Activated T-helper 1 cell treated with anti-CD3 and anti-CD28 coated beads, Interleukin-12 subunit alpha, Interleukin-12 subunit beta, Interleukin-2, Interleukin-4 antibody, amounts not matched to agents 30 ng/mL and 10 ng/mL and 1 ng/mL, durations not matched to agents 14 hours and 24 hours and 36 hours (primary cell): ENCODE measurements at regions not wholly inside any gene's neighbourhood (a gene's known extent, or its start where the extent isn't known, plus 50 kb on each side); places are given as distances from the start of the nearest gene placed in this dataset.

Experiments used
- DNase-seq: peaks from one replicate; pipeline ENCODE4 v3.0.0; 2021; ENCODE audit warnings: low spot score
- H3K27ac Mint-ChIP-seq: one replicate; pipeline ENCODE4 v1.8.0; 2021; ENCODE audit warnings: mild to moderate bottlenecking, mixed read lengths
- H3K27me3 Mint-ChIP-seq: one replicate; pipeline ENCODE4 v1.8.0; 2022; ENCODE audit warnings: mild to moderate bottlenecking, moderate library complexity, mixed read lengths; ENCODE audit not compliant: insufficient read depth
- H3K36me3 Mint-ChIP-seq: one replicate; pipeline ENCODE4 v1.8.0; 2021; ENCODE audit warnings: low read depth, mixed read lengths
- H3K4me1 Mint-ChIP-seq: one replicate; pipeline ENCODE4 v1.8.0; 2021; ENCODE audit warnings: low read depth, mixed read lengths
- H3K4me3 Mint-ChIP-seq: one replicate; pipeline ENCODE4 v1.8.0; 2021; ENCODE audit warnings: mild to moderate bottlenecking, moderate library complexity, mixed read lengths
- H3K9me3 Mint-ChIP-seq: one replicate; pipeline ENCODE4 v1.8.0; 2021; ENCODE audit warnings: mixed read lengths
- intact Hi-C: fragments of 100-400 bp; cut with micrococcal nuclease; formaldehyde crosslinking; loops from one replicate; pipeline ENCODE4 v1.15.1; 2024

DNA sequence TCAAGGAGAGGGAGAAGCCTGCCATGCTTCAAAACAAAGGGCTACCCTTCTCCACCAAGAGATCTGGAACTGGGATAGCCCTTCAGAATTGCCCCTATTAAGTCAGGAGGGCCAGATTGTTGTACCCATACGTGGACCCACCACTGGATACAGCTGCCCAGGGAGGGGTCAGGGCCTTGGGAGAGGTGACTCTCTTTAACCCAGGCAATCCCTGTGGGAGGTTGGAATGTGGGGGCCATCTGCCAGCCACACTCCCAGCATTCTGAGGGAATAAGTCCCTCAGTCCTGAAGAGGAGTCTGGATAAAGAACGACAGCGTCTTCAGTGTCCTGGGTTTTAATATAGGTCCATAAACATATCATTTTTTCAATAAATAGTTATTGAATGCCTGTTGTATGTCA lies 588.2 kb upstream of the TENM4 start:
- Mint-ChIP-seq H3K9me3 (no peaks in the 10 kb centered on the region), H3K27ac (no peak overlapping the region), H3K27me3 (no peaks in the 10 kb centered on the region), H3K36me3 (no peaks in the 10 kb centered on the region), H3K4me1 (no peaks in the 10 kb centered on the region), H3K4me3 (no peak overlapping the region)
- intact Hi-C loops, result no loop called here
- DNase-seq, result no peak

DNA sequence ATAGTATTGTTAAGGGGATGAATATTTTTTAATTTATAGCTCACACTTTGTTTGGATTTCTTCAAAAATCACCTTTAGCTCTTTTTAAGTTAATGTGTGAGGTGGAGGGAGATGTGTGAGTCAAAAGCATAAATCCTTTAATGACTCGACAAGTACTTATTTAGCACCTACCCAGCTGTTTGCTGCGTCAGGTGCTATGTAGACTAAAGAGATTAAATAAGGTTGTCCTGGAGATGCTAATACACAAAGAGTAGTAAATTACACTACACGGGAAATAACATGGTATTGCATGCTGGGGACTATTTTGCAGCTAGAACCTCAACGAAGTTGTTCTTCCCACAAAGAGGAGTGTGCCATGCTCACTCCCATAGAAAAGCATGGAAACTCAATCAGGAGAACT lies 583.3 kb upstream of the TENM4 start:
- DNase-seq, result no peak
- Mint-ChIP-seq H3K36me3 (no peaks in the 10 kb centered on the region), H3K27me3 (no peaks in the 10 kb centered on the region), H3K9me3 (no peaks in the 10 kb centered on the region), H3K27ac (no peak overlapping the region), H3K4me1 (no peaks in the 10 kb centered on the region), H3K4me3 (no peak overlapping the region)
- intact Hi-C loops, result no loop called here

DNA sequence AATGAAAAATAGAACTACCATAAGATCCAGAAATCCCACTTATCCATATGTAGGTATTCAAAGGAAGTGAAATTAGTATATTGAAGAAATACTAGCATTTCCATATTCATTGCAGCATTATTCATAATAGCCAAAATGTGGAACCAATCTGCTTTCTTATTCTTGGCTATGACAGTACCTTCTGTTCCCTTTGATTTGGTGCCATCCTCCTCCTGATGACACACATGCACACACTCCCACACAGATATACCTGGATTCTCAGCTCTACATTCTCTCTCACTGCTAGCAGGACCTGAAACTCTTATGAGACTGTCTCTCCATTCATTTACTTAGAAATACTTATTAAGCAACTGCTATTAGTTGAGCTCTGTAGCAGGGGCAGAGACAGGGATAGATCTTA lies 582.6 kb upstream of the TENM4 start:
- no peaks in the 10 kb centered on the region for H3K36me3 Mint-ChIP-seq
- DNase-seq, result no peak
- no peaks in the 10 kb centered on the region for H3K27me3 Mint-ChIP-seq
- no peaks in the 10 kb centered on the region for H3K4me1 Mint-ChIP-seq
- intact Hi-C loops, result no loop called here
- H3K27ac Mint-ChIP-seq, result no peak overlapping the region
- H3K4me3 Mint-ChIP-seq, result no peak overlapping the region
- no peaks in the 10 kb centered on the region for H3K9me3 Mint-ChIP-seq

DNA sequence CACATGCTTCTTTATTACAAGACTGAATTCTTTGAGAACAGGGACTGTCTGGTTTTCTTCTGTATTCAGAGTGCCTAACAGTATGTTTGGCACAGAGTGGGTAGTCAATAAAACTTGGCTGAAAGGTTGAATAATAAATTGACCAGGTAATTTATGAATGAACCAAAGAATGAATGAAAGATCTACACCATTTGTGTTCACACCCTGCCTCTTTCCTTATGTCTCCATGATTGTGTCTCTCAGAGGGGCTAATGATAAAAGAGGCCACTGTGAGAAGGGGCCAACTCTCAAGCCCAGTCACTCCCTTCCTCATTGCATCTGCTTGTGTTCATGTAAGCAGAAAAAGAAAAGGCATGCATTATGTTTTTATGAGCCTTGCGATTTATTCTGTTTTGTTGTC lies 569.7 kb upstream of the TENM4 start:
- H3K4me3 Mint-ChIP-seq, result no peak overlapping the region

DNA sequence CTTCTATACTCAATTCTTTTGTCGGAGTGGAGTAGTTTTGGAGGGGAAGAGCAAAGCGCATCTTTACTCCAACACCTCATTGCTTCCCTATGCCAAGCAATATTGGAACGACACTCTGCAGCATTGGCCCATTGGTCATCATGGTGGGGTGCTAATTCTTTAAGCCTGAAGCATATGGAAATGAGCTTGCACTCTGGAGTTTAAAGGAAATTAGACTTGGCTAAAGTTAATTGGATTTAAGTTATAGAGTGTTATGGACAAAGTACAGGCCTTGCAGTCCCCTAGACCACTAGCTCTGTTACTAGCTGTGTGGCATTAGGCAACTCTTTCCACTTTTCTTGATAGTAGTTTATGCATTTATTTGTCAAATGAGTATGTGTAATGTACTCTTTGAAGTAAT lies 568.3 kb upstream of the TENM4 start:
- intact Hi-C loops, result no loop called here

More for the DNA sequence above, 569.7 kb upstream of the TENM4 start:
- no peak for DNase-seq
- Mint-ChIP-seq H3K4me1 (no peaks in the 10 kb centered on the region), H3K27ac (no peak overlapping the region), H3K36me3 (no peaks in the 10 kb centered on the region), H3K9me3 (peaks cover 1% of the 10 kb centered on the region), H3K27me3 (no peaks in the 10 kb centered on the region)
- intact Hi-C loops, result no loop called here

DNA sequence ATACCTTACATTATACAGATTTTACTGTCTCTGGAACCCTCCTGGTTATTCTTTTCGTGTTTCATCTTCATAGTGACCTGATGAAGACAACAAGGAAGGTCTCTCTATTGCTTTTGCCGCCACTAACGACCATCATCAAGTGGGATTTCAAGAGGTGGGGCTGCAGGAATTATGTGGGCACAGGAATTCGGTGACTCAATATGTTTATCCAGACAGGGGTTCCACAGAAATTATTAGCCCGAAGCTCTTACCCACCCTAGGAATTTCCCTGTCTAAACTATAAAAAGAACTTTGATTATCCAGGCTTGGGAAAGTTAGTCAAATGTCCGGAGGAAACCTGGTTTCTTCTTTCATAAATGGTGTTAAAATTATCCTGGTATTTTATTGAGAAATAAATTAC lies 566.8 kb upstream of the TENM4 start:
- Mint-ChIP-seq H3K4me3 (no peak overlapping the region), H3K4me1 (no peaks in the 10 kb centered on the region), H3K27me3 (no peaks in the 10 kb centered on the region), H3K9me3 (peaks cover 4% of the 10 kb centered on the region), H3K36me3 (no peaks in the 10 kb centered on the region), H3K27ac (no peak overlapping the region)
- no peak for DNase-seq
- intact Hi-C loops, result no loop called here

More for the DNA sequence above, 568.3 kb upstream of the TENM4 start:
- no peak for DNase-seq
- Mint-ChIP-seq H3K27me3 (no peaks in the 10 kb centered on the region), H3K9me3 (peaks cover 4% of the 10 kb centered on the region), H3K4me3 (no peak overlapping the region), H3K27ac (no peak overlapping the region), H3K36me3 (no peaks in the 10 kb centered on the region), H3K4me1 (no peaks in the 10 kb centered on the region)

DNA sequence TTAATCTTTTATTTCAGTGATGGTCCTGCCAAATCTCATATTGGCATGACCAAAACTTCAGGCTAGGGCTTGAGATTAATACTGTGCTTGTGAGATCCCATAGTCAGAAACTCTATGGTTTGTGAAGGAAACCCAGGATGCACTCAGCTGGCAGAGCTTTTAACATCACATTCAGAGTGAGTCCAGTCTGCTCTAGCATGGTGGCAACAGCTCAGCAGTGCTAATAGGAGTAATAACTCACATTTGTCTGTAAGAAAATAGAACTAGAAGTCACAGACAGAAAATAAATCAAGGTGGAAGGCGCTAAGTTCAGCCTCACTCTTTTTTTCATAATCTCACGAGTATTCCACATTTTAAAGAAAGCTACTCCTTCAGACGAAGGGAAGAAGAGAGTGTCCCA lies 549.3 kb upstream of the TENM4 start:
- Mint-ChIP-seq H3K27me3 (no peaks in the 10 kb centered on the region), H3K9me3 (peaks cover 11% of the 10 kb centered on the region)
- intact Hi-C loops, result no loop called here

DNA sequence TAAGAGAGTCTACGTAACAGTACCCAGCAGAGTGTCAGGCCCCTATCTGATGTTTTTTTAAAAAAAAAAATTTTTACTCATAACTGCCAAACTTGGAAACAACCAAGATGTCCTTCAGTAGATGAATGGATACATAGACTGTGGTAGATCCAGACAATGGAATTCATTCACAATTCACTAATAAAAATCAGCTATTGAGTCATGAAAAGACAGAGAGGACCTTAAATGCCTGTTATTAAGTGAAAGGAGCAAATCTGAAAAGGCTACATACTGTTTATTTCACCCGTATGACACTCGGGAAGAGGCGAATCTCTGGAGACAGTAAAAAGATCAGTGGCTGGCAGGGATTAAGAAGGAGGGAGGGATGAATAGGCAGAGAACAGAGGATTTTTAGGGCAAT lies 541.4 kb upstream of the TENM4 start:
- DNase-seq, result no peak
- Mint-ChIP-seq H3K27me3 (no peaks in the 10 kb centered on the region), H3K9me3 (peaks cover 10% of the 10 kb centered on the region), H3K36me3 (no peaks in the 10 kb centered on the region), H3K4me1 (no peaks in the 10 kb centered on the region), H3K27ac (no peak overlapping the region), H3K4me3 (no peak overlapping the region)
- intact Hi-C loops, result no loop called here

More for the DNA sequence above, 549.3 kb upstream of the TENM4 start:
- Mint-ChIP-seq H3K36me3 (no peaks in the 10 kb centered on the region), H3K4me1 (no peaks in the 10 kb centered on the region), H3K27ac (no peak overlapping the region), H3K4me3 (no peak overlapping the region)
- DNase-seq, result no peak

DNA sequence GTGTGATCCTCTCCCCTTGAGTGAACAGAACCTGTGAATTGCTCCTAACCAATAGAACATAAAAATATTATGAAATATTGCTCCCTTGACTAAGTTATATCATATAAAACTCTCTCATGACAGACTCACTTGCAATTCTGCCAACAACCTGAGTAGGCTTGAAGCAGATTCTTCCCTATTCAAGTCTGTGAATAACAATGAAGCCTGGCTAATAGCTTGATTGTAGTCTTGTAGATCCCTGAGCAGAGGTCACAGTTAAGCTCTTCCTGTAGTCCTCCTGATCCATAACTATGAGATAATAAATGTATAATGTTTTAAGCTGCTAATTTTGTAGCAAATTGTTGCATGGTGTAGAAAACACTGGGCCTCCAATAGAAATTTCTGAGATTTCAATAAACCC lies 540.1 kb upstream of the TENM4 start:
- intact Hi-C loops, result no loop called here
- no peak for DNase-seq
- Mint-ChIP-seq H3K27ac (no peak overlapping the region), H3K4me3 (no peak overlapping the region), H3K4me1 (no peaks in the 10 kb centered on the region), H3K9me3 (peaks cover 4% of the 10 kb centered on the region), H3K27me3 (no peaks in the 10 kb centered on the region), H3K36me3 (no peaks in the 10 kb centered on the region)

DNA sequence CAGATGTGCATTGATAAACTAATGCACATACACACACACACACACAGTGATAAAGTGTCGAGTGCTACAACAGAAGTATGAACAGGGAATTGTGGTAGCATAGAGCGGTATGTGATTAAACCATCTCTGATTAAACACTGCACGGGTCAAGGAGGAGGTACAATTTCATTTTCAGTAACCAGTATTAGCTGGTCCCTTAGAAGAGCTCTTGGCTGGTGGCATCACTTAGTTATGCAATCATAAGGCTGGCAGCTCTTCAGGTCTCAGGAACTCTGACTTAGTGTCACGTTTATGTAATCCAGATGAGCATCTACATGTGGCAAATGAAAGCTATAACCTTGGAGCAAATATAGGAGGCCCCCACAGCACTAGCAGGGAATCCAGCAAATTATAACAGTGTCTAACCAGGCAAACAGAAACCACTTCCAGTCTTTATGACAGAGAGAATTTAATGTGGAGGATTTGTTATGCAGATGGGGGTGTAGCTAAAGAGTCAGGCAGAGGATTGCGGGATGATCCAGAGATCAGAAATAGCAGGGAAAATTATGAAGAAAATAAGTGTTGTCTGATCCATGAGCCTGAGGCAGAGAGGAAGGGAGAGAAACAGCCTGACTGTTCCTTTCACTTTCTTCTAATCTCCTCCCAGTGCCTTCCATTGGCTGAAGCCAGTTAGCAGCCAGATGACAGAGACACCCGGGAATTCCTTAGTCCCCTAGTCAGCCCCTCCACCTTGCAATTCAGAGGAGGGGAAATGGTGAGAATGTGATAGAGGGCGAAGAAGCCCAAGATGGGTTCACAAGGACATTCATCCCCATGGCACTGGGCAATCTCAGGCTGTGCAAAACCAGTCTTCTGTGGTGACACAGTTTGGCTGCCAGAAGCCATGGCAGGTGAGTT lies 533.1 kb upstream of the TENM4 start:
- no peak for DNase-seq
- Mint-ChIP-seq H3K36me3 (no peaks in the 10 kb centered on the region), H3K27ac (no peak overlapping the region), H3K9me3 (no peaks in the 10 kb centered on the region), H3K4me3 (no peak overlapping the region), H3K4me1 (no peaks in the 10 kb centered on the region), H3K27me3 (no peaks in the 10 kb centered on the region)
- intact Hi-C loops, result no loop called here

DNA sequence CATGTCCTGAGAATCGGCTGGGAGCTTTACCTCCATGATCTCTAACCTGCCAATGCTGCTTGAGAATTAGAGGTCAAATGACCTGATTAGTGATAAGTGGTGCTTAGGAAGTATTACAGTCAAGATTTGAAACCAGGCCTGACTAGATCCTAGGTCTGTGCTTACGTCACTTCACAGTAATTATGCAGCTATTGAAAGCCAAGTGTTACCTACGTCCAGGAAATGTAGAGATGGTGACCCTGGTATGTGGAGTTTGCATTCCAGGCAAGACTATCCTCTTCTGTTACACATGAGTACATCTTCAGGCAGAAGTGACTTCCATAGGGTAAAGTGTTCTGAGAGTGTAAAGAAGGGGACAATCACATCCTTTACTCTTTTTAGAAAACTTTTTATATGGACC lies 530.4 kb upstream of the TENM4 start:
- Mint-ChIP-seq H3K9me3 (no peaks in the 10 kb centered on the region), H3K4me1 (no peaks in the 10 kb centered on the region), H3K27me3 (no peaks in the 10 kb centered on the region), H3K36me3 (no peaks in the 10 kb centered on the region), H3K27ac (no peak overlapping the region), H3K4me3 (no peak overlapping the region)
- no peak for DNase-seq
- intact Hi-C loops, result no loop called here

DNA sequence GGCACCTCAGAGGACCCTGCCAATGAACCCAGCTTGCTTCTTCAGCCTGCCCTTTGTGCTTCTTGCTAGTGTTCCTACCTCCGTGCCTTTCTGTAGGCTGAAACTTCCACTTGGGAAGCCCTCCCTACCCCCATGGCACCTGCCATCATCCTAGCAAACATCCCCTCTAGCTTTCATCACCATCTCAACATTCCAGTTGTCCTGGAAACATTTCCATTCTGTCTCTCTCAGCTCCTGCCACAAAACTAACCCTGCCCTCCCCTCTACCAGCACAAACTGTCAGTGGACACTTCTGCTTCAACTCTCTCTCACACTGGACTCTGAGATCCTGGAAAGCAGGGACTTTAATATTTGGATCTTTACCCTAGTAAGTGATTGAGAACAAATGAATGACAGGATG lies 525.8 kb upstream of the TENM4 start:
- no peak for DNase-seq
- Mint-ChIP-seq H3K27me3 (no peaks in the 10 kb centered on the region), H3K4me1 (no peaks in the 10 kb centered on the region), H3K36me3 (no peaks in the 10 kb centered on the region), H3K27ac (no peak overlapping the region), H3K9me3 (peaks cover 4% of the 10 kb centered on the region), H3K4me3 (no peak overlapping the region)
- intact Hi-C loops, result no loop called here

DNA sequence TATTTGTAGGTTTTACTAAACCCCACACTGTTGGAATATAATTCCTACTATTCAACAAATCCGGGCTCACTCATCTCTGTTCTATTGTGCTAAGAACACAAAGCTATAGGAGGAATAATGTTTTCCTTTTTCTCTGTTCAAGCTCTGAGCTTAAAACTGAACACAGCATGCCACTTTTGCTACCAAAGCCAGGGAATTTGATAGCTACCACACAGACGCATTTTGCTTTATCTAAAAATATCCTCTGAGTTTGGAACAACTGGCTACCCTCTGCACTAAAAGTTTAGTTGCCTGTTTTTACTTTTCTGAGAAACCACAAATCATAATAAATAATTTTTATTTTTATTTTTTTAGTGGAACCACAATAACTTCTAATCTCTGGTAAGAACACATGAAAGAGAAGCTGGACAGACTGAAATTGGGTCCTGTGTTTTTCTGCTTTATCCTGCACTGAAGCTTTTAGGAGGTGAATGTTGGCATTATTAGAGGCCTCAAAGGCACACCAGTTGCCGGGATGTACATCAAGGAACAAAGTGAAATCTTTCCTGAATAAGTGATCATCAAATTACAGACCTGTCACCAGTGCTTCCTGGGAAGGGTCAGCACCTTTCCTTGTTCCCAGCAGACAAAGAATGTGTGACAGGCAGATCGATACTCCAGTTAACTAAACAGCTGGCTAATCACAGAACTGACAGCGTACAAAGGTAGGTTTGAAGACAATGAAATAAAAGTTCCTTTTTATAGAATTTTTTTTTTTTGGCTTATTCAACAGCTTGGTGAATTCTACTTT lies 523.2 kb upstream of the TENM4 start:
- peaks cover 15% of the 10 kb centered on the region for H3K9me3 Mint-ChIP-seq
- H3K27ac Mint-ChIP-seq, result no peak overlapping the region
- H3K36me3 Mint-ChIP-seq, result no peaks in the 10 kb centered on the region
- no peaks in the 10 kb centered on the region for H3K27me3 Mint-ChIP-seq
- DNase-seq, result no peak
- no peaks in the 10 kb centered on the region for H3K4me1 Mint-ChIP-seq
- intact Hi-C loops, result no loop called here
- H3K4me3 Mint-ChIP-seq, result no peak overlapping the region
